ENCODE measurements at regions not wholly inside any gene's neighbourhood (a gene's known extent, or its start where the extent isn't known, plus 50 kb on each side); places are given as distances from the start of the nearest gene placed in this dataset.

DNA sequence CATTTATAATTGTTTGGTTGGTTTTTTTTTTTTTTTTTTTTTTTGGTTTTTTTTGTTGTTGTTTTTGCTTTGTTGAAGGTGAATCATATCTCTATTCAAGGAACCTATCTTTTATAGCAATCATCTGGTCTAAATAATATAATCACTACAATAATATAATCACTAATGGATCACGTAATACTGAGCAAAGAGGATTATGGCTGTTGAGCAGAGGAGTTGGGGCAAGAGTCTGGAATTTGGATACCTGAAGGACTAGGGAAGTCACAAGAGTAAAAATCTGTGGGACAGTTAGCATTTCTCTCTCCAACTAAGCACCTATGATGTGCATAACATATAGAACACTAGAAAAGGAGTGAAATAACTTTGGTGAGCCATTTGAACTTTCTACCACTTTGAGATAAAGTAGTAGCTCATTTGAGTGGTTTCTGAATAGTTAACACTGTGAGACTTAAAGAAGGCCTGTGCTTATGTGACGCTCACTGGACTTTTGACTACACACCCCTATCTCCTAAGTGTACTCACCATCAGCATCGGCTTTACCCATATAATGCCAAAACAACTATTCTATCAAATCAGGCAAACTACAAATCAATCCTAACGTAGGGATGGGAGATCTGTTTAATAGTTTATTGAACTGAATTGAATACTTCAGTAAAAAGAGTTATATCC lies 564.9 kb upstream of the TUSC1 start:
- TF ChIP-seq, protein P1, sequence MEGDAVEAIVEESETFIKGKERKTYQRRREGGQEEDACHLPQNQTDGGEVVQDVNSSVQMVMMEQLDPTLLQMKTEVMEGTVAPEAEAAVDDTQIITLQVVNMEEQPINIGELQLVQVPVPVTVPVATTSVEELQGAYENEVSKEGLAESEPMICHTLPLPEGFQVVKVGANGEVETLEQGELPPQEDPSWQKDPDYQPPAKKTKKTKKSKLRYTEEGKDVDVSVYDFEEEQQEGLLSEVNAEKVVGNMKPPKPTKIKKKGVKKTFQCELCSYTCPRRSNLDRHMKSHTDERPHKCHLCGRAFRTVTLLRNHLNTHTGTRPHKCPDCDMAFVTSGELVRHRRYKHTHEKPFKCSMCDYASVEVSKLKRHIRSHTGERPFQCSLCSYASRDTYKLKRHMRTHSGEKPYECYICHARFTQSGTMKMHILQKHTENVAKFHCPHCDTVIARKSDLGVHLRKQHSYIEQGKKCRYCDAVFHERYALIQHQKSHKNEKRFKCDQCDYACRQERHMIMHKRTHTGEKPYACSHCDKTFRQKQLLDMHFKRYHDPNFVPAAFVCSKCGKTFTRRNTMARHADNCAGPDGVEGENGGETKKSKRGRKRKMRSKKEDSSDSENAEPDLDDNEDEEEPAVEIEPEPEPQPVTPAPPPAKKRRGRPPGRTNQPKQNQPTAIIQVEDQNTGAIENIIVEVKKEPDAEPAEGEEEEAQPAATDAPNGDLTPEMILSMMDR (conservative IDR thresholded peaks at IDR 0.05; ENCODE audit: low read depth, low read length): no peak
- no peak overlapping the region for H3K4me3 ChIP-seq (ENCODE audit: low read length)
- DNase-seq (ENCODE audit: low read depth): no peak

DNA sequence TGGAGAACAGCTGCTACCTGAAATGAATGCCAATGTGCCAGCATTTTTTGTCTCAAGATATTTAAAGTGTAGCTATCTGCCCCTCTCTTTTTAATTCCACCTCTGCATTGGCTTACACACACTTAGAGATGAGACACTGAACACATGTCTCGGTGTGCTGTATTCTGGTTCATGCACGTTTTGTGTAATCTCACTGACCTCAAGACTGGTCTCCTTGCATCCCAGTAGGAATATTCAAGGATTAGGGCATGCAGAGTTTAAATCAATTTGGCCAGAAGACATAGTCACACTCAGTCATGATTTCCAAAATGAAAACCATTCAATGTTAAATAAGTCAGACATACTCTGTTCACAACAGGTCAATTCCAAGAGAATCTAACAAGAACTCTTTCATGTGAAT lies 561.8 kb upstream of the TUSC1 start:
- DNase-seq (ENCODE audit: low read depth): no peak
- TF ChIP-seq, protein P1 (conservative IDR thresholded peaks at IDR 0.05; ENCODE audit: low read depth, low read length): no peak
- H3K4me3 ChIP-seq (ENCODE audit: low read length): no peak overlapping the region

DNA sequence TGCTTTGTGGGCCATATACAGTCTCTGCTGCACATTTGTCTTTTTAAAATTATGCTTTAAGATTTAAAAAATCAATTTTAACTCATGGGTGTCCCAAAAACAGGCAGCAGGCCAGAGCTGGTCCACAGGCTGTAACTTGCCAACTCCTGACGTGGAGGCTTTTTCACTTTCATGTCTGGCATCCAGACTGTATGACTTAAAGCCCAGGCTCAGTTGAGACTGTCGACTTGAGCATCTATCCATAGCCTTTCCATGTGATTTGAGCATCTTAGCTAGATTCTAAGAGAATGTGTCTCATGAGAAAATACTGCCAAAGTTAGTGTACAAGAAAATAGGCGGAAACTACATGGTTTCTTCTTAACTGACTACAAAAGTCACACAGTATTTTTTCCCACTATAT lies 559.0 kb upstream of the TUSC1 start:
- TF ChIP-seq, protein P1 (conservative IDR thresholded peaks at IDR 0.05; ENCODE audit: low read depth, low read length): no peak
- no peak overlapping the region for H3K4me3 ChIP-seq (ENCODE audit: low read length)
- no peak for DNase-seq (ENCODE audit: low read depth)

DNA sequence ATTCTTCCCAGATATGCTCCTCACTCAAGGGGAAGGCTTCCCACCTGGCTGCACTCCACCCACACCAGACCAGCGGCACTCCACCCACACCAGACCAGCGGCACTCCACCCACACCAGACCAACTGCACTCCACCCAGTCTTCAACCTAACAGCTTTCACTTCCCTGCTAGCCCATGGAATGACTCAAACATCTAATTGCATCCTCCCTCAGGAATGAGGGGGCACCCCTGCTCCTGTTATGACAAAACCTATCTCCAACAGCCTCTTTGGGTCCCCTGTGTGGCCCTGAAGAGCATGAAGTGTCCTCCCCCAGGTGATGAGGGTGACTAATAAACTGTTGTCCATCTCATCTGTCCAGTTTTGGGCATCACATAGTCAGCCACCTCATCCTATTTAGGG lies 556.6 kb upstream of the TUSC1 start:
- DNase-seq (ENCODE audit: low read depth): no peak
- TF ChIP-seq, protein P1 (conservative IDR thresholded peaks at IDR 0.05; ENCODE audit: low read depth, low read length): no peak
- no peak overlapping the region for H3K4me3 ChIP-seq (ENCODE audit: low read length)

DNA sequence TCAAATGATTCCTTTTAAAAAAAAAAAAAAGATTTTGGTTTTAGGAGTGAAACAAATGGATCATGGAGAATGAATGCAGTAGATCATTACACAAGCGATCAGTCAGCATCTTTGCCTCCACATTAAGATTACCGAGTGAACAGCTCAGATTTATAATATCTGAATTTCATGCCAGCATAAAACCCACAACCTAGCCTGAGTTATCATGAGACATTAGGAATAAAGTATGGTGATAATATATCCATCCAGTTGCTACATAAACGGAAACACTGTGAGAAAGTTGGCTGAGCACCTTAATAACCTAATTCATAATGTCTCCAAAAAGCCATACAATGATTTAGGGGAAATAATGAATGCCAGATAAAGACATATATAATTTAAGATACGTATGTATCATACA lies 553.1 kb upstream of the TUSC1 start:
- TF ChIP-seq, protein P1 (conservative IDR thresholded peaks at IDR 0.05; ENCODE audit: low read depth, low read length): no peak
- no peak overlapping the region for H3K4me3 ChIP-seq (ENCODE audit: low read length)
- DNase-seq (ENCODE audit: low read depth): no peak

DNA sequence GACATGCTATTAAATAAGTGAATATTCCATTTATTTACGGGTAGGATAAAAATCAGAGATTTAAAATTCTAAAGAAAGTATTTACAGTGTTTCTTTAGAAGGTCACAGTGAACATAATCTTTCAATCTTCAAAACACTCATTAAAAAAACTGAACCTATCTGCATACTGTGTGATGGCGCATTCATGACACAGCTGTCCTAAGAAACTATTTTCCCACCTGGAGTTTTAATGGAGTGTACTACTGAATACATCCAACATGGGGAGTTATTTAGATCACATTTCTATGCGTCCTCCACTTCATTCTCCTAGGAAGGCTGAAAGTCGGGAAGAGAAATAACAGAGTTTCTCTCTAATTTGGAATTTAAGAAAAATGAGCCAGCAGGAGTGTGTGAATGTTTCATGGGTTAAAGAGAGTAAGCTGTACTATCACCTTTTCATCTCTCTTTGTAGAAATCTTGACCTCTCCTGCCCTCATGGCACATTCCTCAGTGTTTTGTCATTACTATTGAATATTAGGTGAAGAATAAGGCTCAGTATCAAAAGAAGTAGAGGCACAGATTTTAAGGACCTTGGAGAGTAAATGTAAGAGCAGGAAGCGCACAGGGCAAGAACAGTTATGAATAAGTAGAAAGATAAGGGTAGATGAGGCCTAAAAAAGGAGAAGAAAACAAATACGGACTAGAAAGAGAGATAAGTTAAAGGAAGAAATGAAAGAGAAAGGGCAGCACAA lies 551.2 kb upstream of the TUSC1 start:
- TF ChIP-seq, protein P1 (conservative IDR thresholded peaks at IDR 0.05; ENCODE audit: low read depth, low read length): no peak
- no peak for DNase-seq (ENCODE audit: low read depth)
- H3K4me3 ChIP-seq (ENCODE audit: low read length): no peak overlapping the region

DNA sequence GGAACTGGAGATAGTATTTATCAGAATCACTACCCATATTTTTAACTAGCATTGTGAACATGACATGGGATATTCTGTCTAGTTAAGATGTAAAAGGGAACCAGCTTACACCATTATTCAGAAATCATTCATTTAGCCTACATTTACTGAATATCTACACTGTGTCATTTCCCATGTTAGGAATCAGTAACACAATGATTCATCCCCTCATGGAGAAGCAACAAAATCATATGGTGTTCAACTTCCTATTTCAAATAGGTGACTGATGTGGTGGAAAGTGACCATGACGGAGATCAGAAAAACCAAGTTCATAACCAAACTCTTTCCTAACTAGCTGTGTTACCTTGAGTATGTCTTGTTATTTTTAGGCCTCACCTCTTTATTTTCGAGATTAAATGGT lies 550.0 kb upstream of the TUSC1 start:
- H3K4me3 ChIP-seq (ENCODE audit: low read length): no peak overlapping the region
- no peak for DNase-seq (ENCODE audit: low read depth)
- TF ChIP-seq, protein P1 (conservative IDR thresholded peaks at IDR 0.05; ENCODE audit: low read depth, low read length): no peak

Measured in retinal pigment epithelial cell (primary cell).